ENCODE measurements at regions not wholly inside any gene's neighbourhood (a gene's known extent, or its start where the extent isn't known, plus 50 kb on each side); places are given as distances from the start of the nearest gene placed in this dataset.

GRCh38 chr2:17272170-17272569 lies 246.1 kb downstream of the RAD51AP2 start:
- ATAC-seq: no peak
- intact Hi-C loops (cut with micrococcal nuclease): no loop called here
- no peak for DNase-seq

GRCh38 chr2:17271416-17271815 lies 246.8 kb downstream of the RAD51AP2 start:
- intact Hi-C loops (cut with micrococcal nuclease): no loop called here
- no peak for ATAC-seq
- no peak for DNase-seq

GRCh38 chr2:17270894-17271293 lies 247.3 kb downstream of the RAD51AP2 start:
- ATAC-seq (no peak), DNase-seq (no peak)
- intact Hi-C loops (cut with micrococcal nuclease): no loop called here

- intact Hi-C loops (cut with micrococcal nuclease): no loop called here
- ATAC-seq: no peak
- DNase-seq: no peak
These were observed 254.7 kb downstream of the RAD51AP2 start for GRCh38 chr2:17263570-17263968.

GRCh38 chr2:17262854-17263569 lies 255.2 kb downstream of the RAD51AP2 start:
- intact Hi-C loops (cut with micrococcal nuclease): no loop called here
- no peak for ATAC-seq
- no peak for DNase-seq

GRCh38 chr2:17259613-17260012 lies 258.6 kb downstream of the RAD51AP2 start:
- intact Hi-C loops (cut with micrococcal nuclease): no loop called here
- DNase-seq (no peak), ATAC-seq (no peak)

- ATAC-seq: no peak
- intact Hi-C loops (cut with micrococcal nuclease): no loop called here
- no peak for DNase-seq
These were observed 259.4 kb downstream of the RAD51AP2 start for GRCh38 chr2:17258861-17259260.

- intact Hi-C loops (cut with micrococcal nuclease): no loop called here
- no peak for DNase-seq
- ATAC-seq: no peak
These were observed 260.9 kb downstream of the RAD51AP2 start for GRCh38 chr2:17257189-17257909.

GRCh38 chr2:17255071-17255470 lies 263.2 kb downstream of the RAD51AP2 start:
- intact Hi-C loops (cut with micrococcal nuclease): no loop called here
- ATAC-seq: no peak
- no peak for DNase-seq

GRCh38 chr2:17254421-17254820 lies 263.8 kb downstream of the RAD51AP2 start:
- intact Hi-C loops (cut with micrococcal nuclease): no loop called here
- ATAC-seq (no peak), DNase-seq (no peak)

GRCh38 chr2:17252258-17252657 lies 266.0 kb downstream of the RAD51AP2 start:
- intact Hi-C loops (cut with micrococcal nuclease): no loop called here
- DNase-seq (no peak), ATAC-seq (no peak)

GRCh38 chr2:17251171-17251570 lies 267.1 kb downstream of the RAD51AP2 start:
- ATAC-seq (no peak), DNase-seq (no peak)
- intact Hi-C loops (cut with micrococcal nuclease): no loop called here

- ATAC-seq: no peak
- intact Hi-C loops (cut with micrococcal nuclease): no loop called here
- no peak for DNase-seq
These were observed 269.0 kb downstream of the RAD51AP2 start for GRCh38 chr2:17249249-17249648.

- no peak for ATAC-seq
- DNase-seq: no peak
- intact Hi-C loops (cut with micrococcal nuclease): no loop called here
These were observed 272.3 kb downstream of the RAD51AP2 start for GRCh38 chr2:17245906-17246305.

- no peak for DNase-seq
- no peak for ATAC-seq
- intact Hi-C loops (cut with micrococcal nuclease): no loop called here
These were observed 275.3 kb downstream of the RAD51AP2 start for GRCh38 chr2:17242813-17243485.

- no peak for ATAC-seq
- DNase-seq: no peak
- intact Hi-C loops (cut with micrococcal nuclease): no loop called here
These were observed 278.7 kb downstream of the RAD51AP2 start for GRCh38 chr2:17239550-17239949.

GRCh38 chr2:17235167-17235566 lies 283.1 kb downstream of the RAD51AP2 start:
- ATAC-seq (no peak), DNase-seq (no peak)
- intact Hi-C loops (cut with micrococcal nuclease): no loop called here

- no peak for ATAC-seq
- intact Hi-C loops (cut with micrococcal nuclease): no loop called here
- DNase-seq: no peak
These were observed 285.3 kb downstream of the RAD51AP2 start for GRCh38 chr2:17232776-17233556.

- DNase-seq (no peak), ATAC-seq (no peak)
- intact Hi-C loops (cut with micrococcal nuclease): no loop called here
These were observed 286.8 kb downstream of the RAD51AP2 start for GRCh38 chr2:17231394-17231965.

Measured in left ventricle myocardium superior (tissue), 1 donor.